GM19397 (cell line): ENCODE measurements at regions not wholly inside any gene's neighbourhood (a gene's known extent, or its start where the extent isn't known, plus 50 kb on each side); places are given as distances from the start of the nearest gene placed in this dataset.
"Not testable (repeated sequence)": the region's sequence is repeated elsewhere in the genome, so short reads cannot be mapped to it uniquely, and the experiment has no call there.

Experiments
- ATAC-seq: cut with Tn5 transposase; IDR thresholded peaks from one replicate; pipeline ENCODE4 v1.9.1; 2021; ENCODE audit warnings: mild to moderate bottlenecking, moderate library complexity; ENCODE audit not compliant: unreplicated experiment

- ATAC-seq = no peak
These were observed 1257.5 kb upstream of the ATXN8OS start for GRCh38 chr13:68850160-68850559.

GRCh38 chr13:68846663-68847062, 1261.0 kb upstream of the ATXN8OS start:
- ATAC-seq = no peak

GRCh38 chr13:68834375-68834774, 1273.3 kb upstream of the ATXN8OS start:
- ATAC-seq = no peak

- ATAC-seq = no peak
These were observed 1290.9 kb upstream of the ATXN8OS start for GRCh38 chr13:68816715-68817114.

- ATAC-seq = no peak
These were observed 1294.3 kb upstream of the ATXN8OS start for GRCh38 chr13:68813180-68813796.

- ATAC-seq = no peak
These were observed 1297.0 kb upstream of the ATXN8OS start for GRCh38 chr13:68810660-68811059.

- ATAC-seq = no peak
These were observed 1299.2 kb upstream of the ATXN8OS start for GRCh38 chr13:68808456-68808855.

GRCh38 chr13:68806125-68806524, 1301.5 kb upstream of the ATXN8OS start:
- no peak for ATAC-seq

- no peak for ATAC-seq
These were observed 1323.4 kb upstream of the ATXN8OS start for GRCh38 chr13:68784275-68784674.

- no peak for ATAC-seq
These were observed 1348.0 kb upstream of the ATXN8OS start for GRCh38 chr13:68759617-68760016.

- no peak for ATAC-seq
These were observed 1357.8 kb upstream of the ATXN8OS start for GRCh38 chr13:68749796-68750195.

- ATAC-seq = no peak
These were observed 1359.6 kb upstream of the ATXN8OS start for GRCh38 chr13:68748038-68748437.

GRCh38 chr13:68745502-68745901, 1362.1 kb upstream of the ATXN8OS start:
- ATAC-seq = no peak

GRCh38 chr13:68736961-68737360, 1370.7 kb upstream of the ATXN8OS start:
- ATAC-seq = no peak

GRCh38 chr13:68727798-68728197, 1379.8 kb upstream of the ATXN8OS start:
- no peak for ATAC-seq

- no peak for ATAC-seq
These were observed 1380.5 kb upstream of the ATXN8OS start for GRCh38 chr13:68727165-68727564.

- no peak for ATAC-seq
These were observed 1387.8 kb upstream of the ATXN8OS start for GRCh38 chr13:68719815-68720214.

- no peak for ATAC-seq
These were observed 1392.0 kb upstream of the ATXN8OS start for GRCh38 chr13:68715651-68716050.

GRCh38 chr13:68714292-68714691, 1393.3 kb upstream of the ATXN8OS start:
- ATAC-seq = no peak

GRCh38 chr13:68713394-68713793, 1394.2 kb upstream of the ATXN8OS start:
- no peak for ATAC-seq

- no peak for ATAC-seq
These were observed 1399.2 kb upstream of the ATXN8OS start for GRCh38 chr13:68708336-68708908.

- ATAC-seq = not testable (repeated sequence)
These were observed 1401.6 kb upstream of the ATXN8OS start for GRCh38 chr13:68706044-68706443.

- ATAC-seq = no peak
These were observed 1410.1 kb upstream of the ATXN8OS start for GRCh38 chr13:68697551-68697950.
